ENCODE measurements at regions not wholly inside any gene's neighbourhood (a gene's known extent, or its start where the extent isn't known, plus 50 kb on each side); places are given as distances from the start of the nearest gene placed in this dataset.

GRCh38 chr15:69544365-69545113 is 91.9 kb downstream of the RPLP1 start:
- H3K27me3 ChIP-seq = no peaks in the 10 kb centered on the region
- DNase-seq (ENCODE audit: low spot score in 2 of 2) = no peak
- H3K4me1 ChIP-seq = no peaks in the 10 kb centered on the region
- H3K4me3 ChIP-seq = no peak overlapping the region
- no peaks in the 10 kb centered on the region for H3K36me3 ChIP-seq
- no peak overlapping the region for H3K27ac ChIP-seq
- intact Hi-C loops (cut with DNase I) = no loop called here
- H3K9me3 ChIP-seq = no peaks in the 10 kb centered on the region
- TF ChIP-seq CTCF (IDR thresholded peaks at IDR 0.05) = no peak

GRCh38 chr15:69546182-69546581 is 93.6 kb downstream of the RPLP1 start:
- no peak for TF ChIP-seq CTCF (IDR thresholded peaks at IDR 0.05)
- H3K4me3 ChIP-seq = no peak overlapping the region
- no peak for DNase-seq (ENCODE audit: low spot score in 2 of 2)
- intact Hi-C loops (cut with DNase I) = no loop called here
- H3K4me1 ChIP-seq = no peaks in the 10 kb centered on the region
- no peaks in the 10 kb centered on the region for H3K36me3 ChIP-seq
- no peak overlapping the region for H3K27ac ChIP-seq
- H3K9me3 ChIP-seq = no peaks in the 10 kb centered on the region
- no peaks in the 10 kb centered on the region for H3K27me3 ChIP-seq

GRCh38 chr15:69548395-69549180 is 96.0 kb downstream of the RPLP1 start:
- H3K9me3 ChIP-seq = peaks cover 0 to 6% of the 10 kb centered on the region in 2 donors
- no peaks in the 10 kb centered on the region for H3K4me1 ChIP-seq
- intact Hi-C loops (cut with DNase I) = no loop called here
- H3K36me3 ChIP-seq = no peaks in the 10 kb centered on the region
- DNase-seq (ENCODE audit: low spot score in 2 of 2) = no peak
- H3K27me3 ChIP-seq = no peaks in the 10 kb centered on the region
- TF ChIP-seq CTCF (IDR thresholded peaks at IDR 0.05) = no peak
- H3K27ac ChIP-seq = peak overlapping the region; percentile 19 to 31
- H3K4me3 ChIP-seq = no peak overlapping the region

GRCh38 chr15:69551391-69552056 is 98.9 kb downstream of the RPLP1 start:
- no peak for DNase-seq (ENCODE audit: low spot score in 2 of 2)
- TF ChIP-seq CTCF (IDR thresholded peaks at IDR 0.05) = no peak
- Histone ChIP-seq H3K27ac (no peak overlapping the region), H3K9me3 (peaks cover 0 to 6% of the 10 kb centered on the region in 2 donors), H3K36me3 (no peaks in the 10 kb centered on the region), H3K27me3 (no peaks in the 10 kb centered on the region), H3K4me3 (no peak overlapping the region), H3K4me1 (no peaks in the 10 kb centered on the region)
- intact Hi-C loops (cut with DNase I) = loop anchor here (10.0 kb wide), 1 partner anchor 243 kb away; no protein-coding TSS in a partner anchor

- intact Hi-C loops (cut with DNase I) = loop anchor here (10.0 kb wide), 1 partner anchor 243 kb away; no protein-coding TSS in a partner anchor
- TF ChIP-seq CTCF (IDR thresholded peaks at IDR 0.05) = no peak
- peaks cover 0 to 6% of the 10 kb centered on the region in 2 donors for H3K9me3 ChIP-seq
- no peaks in the 10 kb centered on the region for H3K27me3 ChIP-seq
- H3K4me3 ChIP-seq = no peak overlapping the region
- H3K4me1 ChIP-seq = peaks cover 0 to 6% of the 10 kb centered on the region in 2 donors
- no peaks in the 10 kb centered on the region for H3K36me3 ChIP-seq
- no peak overlapping the region for H3K27ac ChIP-seq
- DNase-seq (ENCODE audit: low spot score in 2 of 2) = no peak
These were observed 99.6 kb downstream of the RPLP1 start for GRCh38 chr15:69552057-69552815.
